AG08395 (cell line): ENCODE measurements at regions not wholly inside any gene's neighbourhood (a gene's known extent, or its start where the extent isn't known, plus 50 kb on each side); places are given as distances from the start of the nearest gene placed in this dataset.
A peak's percentile ranks its signal among the peaks of the same experiment; 100 is the strongest.

ENCODE experiments used
- DNase-seq: peaks from one replicate; pipeline ENCODE4 v3.0.0; 2012; ENCODE audit warnings: mixed read lengths, low spot score

DNA sequence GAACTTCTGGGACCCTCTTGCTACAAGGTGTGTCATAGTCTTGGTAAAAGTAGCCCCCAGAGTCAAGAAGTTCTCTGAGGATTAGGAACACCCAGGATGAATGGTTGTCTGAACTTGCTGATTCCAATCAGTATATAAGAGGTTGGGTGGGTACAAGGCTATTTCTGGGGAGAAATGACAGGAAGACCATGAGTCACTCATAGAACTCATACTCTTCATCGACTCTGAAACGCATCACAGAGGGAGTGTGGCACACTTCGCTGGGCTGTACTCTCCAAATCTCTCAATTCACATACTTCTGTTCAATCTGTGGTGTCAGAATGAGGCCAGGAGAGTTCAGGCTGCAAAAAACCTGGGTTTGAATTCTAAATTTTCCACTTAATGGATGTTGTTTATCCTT is 193.2 kb upstream of the LEF1 start:
- no peak for DNase-seq

DNA sequence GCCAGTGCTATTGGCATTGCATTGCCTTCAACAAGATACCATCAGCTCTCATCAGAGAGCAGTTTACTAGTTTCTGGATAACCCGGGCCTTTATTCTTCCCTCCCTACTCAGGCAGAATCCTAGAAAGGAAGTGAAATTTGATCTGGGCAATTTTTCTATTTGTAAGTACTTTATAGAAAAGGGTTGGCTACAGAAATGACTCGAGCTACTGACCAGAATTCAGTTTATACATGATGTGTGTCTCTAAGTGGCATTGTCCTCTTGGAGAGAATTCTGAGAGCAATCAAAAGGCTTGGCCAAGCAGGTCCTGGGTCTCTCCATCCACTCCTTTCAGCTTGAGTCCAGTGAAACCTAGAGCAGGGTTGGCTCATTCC is 192.7 kb upstream of the LEF1 start:
- DNase-seq, result no peak

DNA sequence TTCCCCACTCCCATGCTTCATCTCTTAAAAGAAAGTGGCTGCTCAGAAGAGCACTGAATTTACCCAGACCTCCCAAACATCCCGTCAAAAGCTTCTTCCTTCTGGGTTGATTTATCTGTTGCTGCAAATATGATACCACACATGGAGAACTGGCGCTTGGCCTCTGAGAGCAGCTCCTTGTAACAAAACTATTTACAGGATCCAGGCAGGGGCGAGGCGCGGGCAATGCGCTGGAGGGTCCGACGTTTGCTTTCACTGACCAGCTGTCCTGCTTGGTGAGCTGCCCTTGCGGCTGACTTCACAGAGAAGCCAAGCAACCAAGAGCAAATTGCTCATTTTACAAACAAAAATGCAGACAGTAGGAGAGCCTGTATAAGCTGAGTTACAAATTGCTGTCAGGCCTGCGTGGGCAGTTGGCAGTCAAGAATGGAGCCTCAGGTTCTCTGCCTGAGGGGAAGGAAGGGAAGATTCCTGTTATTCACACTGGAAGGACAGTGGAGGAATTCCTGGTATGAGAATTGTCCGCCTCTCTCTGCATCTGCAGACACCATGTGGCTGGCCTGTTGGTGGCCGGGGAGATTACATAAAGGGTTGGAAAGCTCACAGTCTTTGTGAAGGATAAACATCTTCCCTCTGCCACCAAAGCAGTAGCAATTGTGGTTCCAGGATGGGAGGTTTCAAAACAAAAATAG is 192.2 kb upstream of the LEF1 start:
- peak; percentile 86 for DNase-seq

DNA sequence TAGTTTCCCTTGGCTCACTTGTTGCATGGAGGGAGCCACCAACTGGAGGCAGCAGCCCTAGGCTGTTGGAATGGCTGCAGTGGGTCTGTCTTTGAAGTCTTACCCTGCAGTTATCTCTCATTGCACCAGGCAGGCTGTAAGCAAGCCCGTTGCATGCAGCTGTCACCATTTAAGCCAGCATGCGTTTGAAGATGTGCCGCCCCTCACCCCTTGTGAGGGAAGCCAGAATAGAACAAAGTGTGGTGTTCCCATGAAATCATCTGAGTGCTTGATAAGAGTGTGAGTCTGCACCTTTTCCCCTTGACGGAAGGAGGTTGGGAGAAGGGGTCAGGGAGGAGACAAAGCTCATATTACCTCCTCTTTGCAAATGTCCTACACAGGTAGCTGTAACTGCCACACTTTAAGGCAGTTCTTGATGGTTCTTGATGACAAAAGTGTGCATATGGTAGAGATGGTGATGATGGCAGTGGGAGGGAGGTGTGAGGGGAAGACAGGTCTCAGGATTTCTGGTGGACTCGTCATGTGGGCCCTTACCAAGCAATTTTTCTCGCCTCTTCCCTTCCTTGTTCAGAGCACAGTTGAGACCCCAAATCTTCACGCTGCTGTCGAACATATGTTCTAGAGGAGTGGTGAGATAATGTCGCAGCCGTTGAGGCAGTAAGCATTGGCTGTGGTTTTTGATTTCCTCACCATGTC is 191.4 kb upstream of the LEF1 start:
- no peak for DNase-seq

DNA sequence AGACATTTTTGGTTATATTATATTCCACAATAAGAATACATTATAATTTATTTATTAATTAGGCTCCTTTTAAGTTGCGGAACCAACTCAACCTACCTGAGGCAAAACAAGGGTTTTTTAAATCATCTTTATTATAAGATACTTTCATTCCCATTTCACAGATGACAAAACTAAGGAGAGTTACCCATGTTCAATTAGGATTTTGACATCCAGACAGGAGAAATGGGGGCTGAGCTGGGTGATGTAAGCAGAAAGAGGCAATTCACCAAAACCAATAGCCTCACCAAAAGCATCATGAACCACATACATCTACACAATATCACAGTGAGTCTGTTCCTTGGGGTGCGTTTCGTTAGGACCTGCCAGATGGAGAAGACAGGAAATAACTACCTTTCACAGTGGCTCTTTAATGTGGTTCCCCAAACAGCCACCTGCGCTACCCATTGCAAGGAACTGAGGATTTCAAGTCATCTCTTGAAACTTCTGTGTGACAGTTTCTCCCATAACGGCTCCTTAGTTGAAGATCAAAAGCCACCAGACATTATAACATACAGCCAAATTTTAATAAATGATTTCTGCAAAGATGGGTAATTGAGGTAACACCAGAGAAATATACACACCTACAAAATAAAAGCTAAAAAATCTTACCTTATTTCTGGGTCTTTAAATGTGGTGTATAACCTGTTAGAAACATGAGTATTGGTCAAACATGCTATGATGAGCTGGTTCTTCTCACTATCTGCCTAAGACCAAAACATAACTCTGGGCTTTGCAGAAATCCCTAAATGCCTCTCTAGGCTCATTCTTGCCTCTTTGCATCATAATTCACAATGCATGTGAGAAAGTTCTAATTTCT is 190.6 kb upstream of the LEF1 start:
- no peak for DNase-seq

DNA sequence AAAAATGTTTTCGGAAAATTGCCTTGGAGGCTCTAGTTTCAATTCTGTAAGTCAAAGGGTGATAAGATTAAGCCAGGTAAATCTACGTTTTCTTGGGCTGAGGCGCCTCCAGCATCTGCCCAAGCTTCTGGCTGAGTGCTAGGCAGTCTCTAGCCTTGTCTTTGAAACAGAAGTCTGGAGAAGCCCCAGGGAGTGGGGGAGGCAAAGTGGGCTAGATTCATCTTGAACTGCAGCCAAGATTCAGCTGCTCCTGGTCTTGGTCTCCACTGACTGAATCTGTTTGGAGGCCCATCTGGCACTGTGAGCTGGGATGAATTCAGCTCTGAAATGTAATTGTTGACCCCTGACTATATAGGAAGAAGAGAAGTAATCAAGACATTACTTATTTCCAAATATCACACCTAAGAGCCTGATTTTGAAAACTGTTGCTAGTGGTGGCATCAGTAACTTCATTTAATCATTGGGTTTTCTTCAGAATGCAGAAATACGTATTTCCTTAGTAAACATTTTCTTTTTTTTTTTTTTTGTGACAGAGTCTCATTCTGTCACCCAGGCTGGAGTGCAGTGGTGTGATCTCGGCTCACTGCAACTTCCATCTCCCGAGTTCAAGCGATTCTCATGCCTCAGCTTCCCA is 187.3 kb upstream of the LEF1 start:
- no peak for DNase-seq

DNA sequence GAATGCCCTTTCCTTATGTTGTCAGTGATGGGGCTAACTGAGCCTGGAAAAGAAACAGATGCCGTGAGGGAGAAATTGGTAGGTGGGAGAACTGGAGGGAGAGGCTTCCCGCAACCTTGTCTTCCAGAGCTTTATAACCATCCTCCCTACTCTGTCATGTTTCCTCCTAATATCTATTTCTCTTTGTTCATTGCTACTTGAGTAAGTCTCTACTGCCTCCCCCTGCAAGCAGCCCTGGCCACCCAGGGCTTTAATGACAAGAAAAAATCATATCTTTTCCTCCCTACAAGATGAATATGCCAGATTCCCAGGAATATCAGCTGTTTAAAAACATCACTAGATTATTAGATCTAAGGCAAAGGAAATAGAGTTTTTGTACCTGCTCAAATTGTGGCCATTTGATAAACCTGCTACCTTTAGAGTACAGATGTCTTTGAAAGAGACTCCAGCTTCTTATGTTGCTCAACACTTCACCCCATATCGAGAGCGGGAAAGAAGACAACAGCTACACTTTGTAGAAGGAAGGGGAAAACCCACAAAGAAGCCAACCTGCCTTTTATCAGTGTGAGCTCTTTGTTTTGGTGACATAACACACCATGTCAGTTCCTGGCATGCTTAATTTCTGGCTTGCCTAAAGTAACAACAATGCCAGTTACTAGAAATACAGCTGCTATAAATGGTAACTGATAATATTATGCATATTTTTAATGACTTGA is 186.6 kb upstream of the LEF1 start:
- DNase-seq, result no peak

DNA sequence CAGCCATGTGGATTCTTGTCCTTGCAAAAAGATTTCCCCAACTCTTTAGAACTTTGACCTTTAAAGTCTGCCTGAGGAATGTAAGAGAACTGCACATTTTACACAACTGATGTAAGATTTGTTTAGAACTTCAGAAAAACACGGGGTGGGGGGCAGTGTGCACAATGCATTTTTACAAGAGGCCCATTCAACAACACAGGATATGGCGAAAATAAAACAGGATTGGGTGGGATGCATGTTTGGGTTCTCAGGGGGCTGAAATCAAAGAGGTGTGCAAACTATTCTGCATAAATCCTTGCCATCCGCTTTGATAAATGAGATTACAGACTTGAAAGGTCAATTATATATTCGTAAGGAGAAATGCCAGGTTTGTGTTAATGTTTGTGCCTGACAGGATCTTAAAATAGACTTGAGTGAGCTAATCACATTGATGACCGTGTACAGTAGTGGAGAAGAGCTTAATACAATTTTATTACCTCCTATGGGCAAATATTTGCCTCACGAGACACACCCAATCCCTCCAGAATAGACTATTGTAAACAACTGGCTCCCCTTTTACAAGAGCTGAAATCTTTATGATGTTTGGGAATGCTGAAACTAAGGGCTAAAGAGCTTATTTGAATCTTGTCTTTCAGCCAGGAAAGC is 184.1 kb upstream of the LEF1 start:
- no peak for DNase-seq

DNA sequence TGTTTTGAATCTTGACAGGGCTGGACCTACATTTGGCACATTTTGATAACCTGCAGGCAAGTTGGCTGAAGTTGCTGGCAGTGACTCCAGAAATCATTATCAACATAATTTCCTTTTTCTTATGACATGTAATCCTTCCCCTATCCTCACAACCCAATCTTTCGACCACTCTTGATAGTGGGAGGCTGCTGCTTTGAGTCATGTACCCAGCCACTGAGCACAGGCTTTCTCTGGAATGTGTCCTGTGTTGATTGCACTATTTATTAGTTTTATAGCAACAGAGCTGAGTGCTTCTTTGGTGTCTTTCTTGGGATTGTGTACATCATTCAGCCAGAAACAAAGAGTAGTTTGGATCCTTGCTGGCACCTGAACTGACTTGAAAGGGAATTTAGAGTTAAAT is 183.1 kb upstream of the LEF1 start:
- DNase-seq, result peak; percentile 2

DNA sequence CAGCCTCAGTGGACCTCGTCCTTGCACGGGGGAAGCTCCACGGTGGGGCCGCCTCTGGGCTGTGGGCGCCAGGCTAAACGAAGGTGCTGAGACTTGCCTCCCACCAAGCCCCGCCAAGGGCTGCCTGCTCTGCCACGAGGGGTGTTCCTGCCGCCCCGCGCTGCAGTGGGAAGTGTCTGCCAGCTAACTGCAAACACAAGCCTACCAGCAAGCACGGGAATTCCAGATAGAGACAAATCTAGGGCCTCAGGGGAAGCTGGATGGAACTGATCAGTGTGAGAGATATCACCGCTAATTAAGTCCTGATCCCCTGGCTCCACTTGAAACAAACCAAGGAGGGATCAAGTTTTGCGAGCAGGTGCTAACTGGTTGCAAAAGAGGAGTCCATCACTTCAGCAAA is 181.6 kb upstream of the LEF1 start:
- DNase-seq, result no peak

DNA sequence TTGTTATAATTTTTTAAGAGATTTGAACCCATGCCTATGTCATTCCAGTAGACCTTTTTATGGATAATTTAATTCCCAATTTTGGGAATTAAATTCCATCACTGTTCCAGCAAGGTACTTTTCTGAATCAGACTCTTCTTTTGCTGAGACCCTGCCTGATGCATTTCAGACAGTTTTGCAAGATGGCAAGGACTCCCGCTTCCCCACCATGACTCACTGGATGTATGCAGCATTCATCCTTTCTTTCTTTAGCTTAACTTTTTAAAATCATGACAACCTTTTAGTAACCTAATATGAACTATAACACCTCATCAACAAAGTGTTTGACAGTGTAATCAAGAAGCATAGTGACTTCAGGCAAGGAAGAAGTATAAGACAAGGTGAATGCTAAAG is 178.1 kb upstream of the LEF1 start:
- DNase-seq, result no peak

DNA sequence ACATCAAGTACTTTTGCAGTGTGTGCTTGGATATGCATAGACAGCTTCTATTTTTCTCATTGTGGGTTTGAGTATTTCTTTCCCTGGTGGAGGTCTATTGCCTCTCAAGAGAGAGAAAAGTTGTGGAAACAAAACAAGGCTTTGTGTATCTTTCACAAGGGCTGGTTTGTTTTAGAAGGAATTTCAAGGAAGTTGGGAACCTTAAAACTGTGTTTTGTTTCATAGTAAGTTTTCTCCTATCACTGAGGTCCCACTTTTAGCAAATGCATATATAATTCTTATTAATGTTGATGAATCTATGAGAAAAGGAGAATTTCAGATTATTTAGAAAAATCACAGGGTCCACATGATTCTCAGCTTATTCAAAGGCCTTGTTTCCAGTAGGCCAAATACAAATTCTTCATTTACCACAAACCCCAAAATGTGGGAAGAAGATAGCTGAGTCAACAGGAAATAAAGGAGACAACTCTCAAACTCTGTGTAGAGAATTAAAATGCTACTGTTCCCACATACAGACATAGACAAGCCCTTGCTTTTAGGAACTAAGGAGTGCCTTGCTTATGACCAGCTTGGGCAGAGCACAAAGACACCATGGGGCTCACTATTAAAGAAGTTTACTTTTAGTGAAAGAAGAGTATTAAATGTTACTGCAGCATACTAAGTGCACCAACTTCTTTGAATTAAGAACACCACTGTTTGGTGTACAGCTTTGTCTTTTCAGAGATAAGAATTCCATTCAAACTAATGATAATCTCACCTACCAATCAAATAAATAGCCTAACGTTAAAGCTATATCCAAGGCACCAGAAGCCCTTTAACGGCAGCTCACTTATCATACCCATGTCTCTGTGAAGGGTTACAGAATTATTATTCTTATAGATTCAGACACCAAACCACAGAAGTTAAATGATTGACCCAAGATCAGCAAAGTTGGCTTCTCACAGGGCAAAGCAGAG is 177.4 kb upstream of the LEF1 start:
- DNase-seq, result peak; percentile 27

DNA sequence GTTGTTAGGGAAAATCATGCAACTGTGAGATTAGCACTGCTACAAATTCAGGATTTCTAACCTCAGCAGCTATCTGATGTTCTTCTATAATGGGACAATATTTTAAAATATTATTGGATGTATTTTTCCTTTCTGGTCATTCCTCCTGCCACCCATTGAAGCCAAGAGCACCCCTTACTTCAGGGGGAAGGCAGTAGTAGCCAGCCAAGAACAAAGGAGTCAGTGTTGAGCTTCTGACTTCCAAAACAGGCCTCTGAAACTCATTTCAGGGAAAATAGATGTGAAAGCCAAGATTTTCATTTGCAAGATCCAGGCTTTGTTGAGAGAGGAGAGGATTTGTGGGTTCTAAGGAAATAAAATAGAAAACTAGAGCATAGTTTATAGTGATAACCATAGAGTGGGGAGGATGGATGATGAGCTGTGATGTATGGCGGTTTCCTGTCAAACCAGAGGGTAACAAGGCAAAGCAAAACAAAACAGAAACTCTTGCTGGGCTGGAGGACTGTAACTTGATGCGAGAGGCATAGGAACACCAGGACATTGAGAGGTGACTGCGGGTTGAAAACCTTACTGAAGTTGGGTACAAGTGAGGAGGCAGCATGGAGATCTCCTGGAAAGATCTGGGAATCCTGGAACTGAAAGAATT is 173.7 kb upstream of the LEF1 start:
- DNase-seq, result no peak

DNA sequence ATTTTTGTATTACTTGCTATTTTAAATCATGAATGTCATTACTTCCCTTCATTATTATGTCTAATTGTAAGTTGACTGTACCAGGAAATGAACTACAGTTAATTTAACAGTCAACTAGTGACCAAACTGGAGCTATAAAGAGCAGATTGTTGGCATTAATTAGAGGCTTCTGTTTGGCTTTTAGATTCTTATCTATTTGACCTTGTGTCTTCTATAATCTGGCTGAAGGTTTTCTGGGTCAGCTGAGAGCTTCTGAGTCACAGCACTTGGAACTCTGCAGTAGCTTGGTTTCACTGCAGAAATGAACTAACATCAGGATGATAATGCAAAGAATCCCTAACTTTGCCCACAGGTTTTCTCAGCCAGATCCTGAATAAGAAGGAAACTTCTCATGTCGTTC is 169.2 kb upstream of the LEF1 start:
- DNase-seq, result peak; percentile 23

DNA sequence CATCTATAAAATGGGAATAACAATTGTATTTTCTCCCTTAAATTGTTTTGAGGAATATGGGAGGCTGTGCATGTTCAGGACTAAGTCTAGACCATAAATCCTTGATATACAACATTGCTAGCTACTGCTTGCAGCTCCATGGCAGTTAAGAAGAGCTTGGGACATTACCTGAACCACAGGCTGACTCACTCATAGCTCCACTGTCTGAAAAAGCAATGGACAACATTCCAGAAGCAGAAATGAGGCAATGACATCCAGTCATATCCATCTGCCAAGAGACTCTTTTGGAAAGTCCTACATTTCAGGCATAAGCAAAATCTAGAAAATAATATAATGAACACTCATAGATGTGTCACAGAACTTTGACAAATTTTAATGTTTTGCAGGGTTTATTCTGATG is 167.3 kb upstream of the LEF1 start:
- DNase-seq, result peak; percentile 24

DNA sequence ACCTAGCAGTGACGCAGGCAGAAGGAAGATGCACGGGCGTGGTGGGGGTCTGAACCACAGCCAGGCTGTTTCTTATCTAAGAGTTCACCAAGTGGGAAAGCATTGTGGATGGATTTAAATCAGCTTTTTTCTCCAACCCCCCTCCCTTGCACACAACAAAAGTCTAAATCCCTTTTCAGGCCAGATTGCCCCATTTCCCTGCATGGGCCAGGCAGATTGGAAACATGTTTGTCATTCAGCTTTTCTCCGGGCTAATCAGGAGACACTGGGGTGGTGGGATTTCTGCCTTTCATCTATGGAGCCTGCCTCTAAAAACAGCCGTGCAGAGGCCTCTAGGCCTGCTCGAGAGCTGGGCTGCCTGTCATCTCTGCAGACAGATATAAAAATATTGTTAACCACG is 166.3 kb upstream of the LEF1 start:
- no peak for DNase-seq

DNA sequence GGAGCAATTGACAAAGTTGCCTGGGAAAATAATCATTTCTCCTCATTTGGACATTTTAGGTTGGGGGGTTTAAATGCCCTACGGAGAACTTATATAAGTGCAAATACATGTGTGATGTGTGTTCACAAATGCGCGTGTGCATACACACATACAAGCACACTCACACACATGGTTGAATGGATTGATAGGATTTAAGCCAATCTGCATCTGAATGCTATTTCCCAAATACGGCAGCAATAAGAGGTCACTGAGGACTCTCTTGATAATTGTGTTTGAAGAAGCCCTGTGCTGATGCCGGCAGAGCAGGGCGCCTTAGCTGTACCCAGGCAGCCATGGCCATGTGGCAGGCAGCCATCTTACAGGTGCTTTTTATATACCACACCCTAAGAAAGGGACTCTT is 165.3 kb upstream of the LEF1 start:
- no peak for DNase-seq

DNA sequence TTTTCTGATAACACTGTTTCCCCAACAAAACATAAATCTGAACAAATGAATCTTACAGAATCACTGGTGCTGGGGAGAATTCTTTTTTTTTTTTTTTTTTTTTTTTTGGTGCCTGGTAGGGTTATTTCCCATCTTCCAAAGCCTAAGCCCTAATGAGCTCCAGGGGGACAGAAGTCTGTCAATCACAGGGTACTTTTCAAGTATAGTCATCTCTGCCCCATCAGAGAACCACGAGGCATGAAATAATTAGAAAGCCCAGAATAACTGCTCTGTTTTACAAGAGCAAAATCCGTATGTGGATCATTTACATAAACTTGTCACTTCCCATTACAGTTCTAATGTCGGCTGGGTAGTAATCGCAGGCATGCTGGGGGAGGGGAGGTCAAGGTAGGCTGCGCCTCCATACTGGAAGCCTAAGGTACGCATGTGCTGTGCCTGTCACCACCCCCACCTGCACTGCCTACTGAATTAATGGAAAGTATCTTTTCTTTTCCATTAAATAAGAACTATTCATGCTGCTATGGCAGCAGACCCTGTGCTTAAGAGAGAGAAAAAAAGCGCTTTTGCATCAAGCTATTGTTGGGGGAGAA is 164.7 kb upstream of the LEF1 start:
- no peak for DNase-seq

DNA sequence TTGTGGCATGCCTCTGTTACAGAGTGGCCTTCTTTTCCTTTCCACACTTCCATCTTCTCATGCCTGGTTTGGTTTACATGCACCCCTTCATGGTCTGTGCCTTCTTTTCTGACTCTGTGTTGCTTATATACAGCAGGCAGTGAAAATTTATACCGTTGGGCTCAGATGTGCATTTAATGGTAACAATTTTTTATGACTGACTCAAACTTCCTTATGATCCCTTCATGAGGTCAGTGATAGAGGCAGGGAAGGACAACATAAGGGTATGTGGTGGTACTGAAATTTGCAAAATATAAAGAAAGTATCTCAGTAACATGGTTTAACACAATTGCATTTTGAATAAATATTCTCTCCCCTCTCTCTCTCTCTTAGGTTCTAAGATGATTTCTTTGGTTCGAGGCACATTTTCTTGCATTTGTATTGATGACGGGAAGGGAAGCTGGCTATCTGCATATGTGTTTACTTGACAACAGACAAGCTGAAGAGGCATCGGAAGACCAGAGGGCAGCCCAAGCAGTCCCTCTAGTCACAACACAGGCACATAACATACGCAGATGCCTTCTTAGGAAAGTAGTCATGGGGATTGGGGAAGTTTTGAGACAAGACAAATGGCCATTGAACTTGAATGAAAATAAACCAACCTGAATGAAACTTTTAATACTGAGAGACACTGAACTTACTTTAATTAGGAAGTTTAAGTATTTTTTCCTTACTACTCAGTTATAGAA is 163.3 kb upstream of the LEF1 start:
- DNase-seq, result no peak
